Spleen (tissue), 11 donors: ENCODE measurements at regions not wholly inside any gene's neighbourhood (a gene's known extent, or its start where the extent isn't known, plus 50 kb on each side); places are given as distances from the start of the nearest gene placed in this dataset.

Experiments
- DNase-seq: peaks from one replicate; pipeline ENCODE4 v3.0.0-alpha.2; 2020
- H3K27ac ChIP-seq, 8 donors: fragments of 200-600 bp; sonication (generic) in 7 of 8; 1 replicate in 4 of 8; 2 replicates in 4 of 8; pipeline versions ENCODE4 v1.5.0 to v1.8.0; 2016 to 2021; ENCODE audit warnings: inconsistent platforms in 4 of 8, mild to moderate bottlenecking in 4 of 8, moderate library complexity in 1 of 8
- H3K27me3 ChIP-seq, 7 donors: fragments of 200-600 bp; sonication (generic) in 6 of 7; replicated peaks in 1 of 7; 1 replicate in 4 of 7; 2 replicates in 3 of 7; pipeline versions ENCODE4 v1.5.0 to v1.8.0; 2016 to 2021; ENCODE audit warnings: inconsistent platforms in 3 of 7, mild to moderate bottlenecking in 1 of 7
- H3K36me3 ChIP-seq, 6 donors: fragments of 200-600 bp; sonication (generic) in 5 of 6; 1 replicate in 4 of 6; 2 replicates in 2 of 6; pipeline versions ENCODE4 v1.5.0 to v1.8.0; 2016 to 2021; ENCODE audit warnings: inconsistent platforms in 2 of 6
- H3K4me1 ChIP-seq, 6 donors: fragments of 200-600 bp; sonication (generic) in 5 of 6; 1 replicate in 3 of 6; 2 replicates in 3 of 6; pipeline versions ENCODE4 v1.5.0 to v1.8.0; 2016 to 2021; ENCODE audit warnings: inconsistent platforms in 3 of 6
- H3K4me3 ChIP-seq, 8 donors: fragments of 200-600 bp; sonication (generic) in 7 of 8; 1 replicate in 4 of 8; 2 replicates in 4 of 8; pipeline versions ENCODE4 v1.5.0 to v1.8.0; 2016 to 2021; ENCODE audit warnings: inconsistent platforms in 4 of 8, mild to moderate bottlenecking in 4 of 8, moderate library complexity in 2 of 8
- H3K9me3 ChIP-seq, 8 donors: fragments of 200-600 bp; sonication (generic) in 7 of 8; 1 replicate in 4 of 8; 2 replicates in 4 of 8; pipeline versions ENCODE4 v1.5.0 to v1.8.0; 2016 to 2021; ENCODE audit warnings: inconsistent platforms in 4 of 8
- POLR2A ChIP-seq, 3 donors: fragments of 450-650 bp; IDR thresholded peaks; one replicate each; pipeline ENCODE4 v1.5.1; 2017; ENCODE audit warnings: antibody characterized with exemption in 3 of 3, mild to moderate bottlenecking in 1 of 3
- POLR2AphosphoS5 ChIP-seq, 3 donors: sonication (generic); formaldehyde crosslinking; IDR thresholded peaks; one replicate each; pipeline ENCODE4 v1.5.1; 2017; ENCODE audit warnings: antibody characterized with exemption in 3 of 3
- WGBS, 5 donors: extraction: QIAGEN DNeasy Blood & Tissue Kit in 3 of 5; methylation state at CpG; one replicate each; pipeline versions ENCODE4 v1.1.5 to v1.1.7; 2013 to 2018; 5-methylcytosine and 5-hydroxymethylcytosine counted together
- intact Hi-C: fragments of 100-400 bp; cut with DNase I; formaldehyde crosslinking; loops from one replicate; pipeline ENCODE4 v1.15.0; 2023; ENCODE audit warnings: low total_unique reads
- TF ChIP-seq, protein P1 (sequence below), 11 experiments: fragments of 200-600 bp in 7 of 11; fragments of 450-650 bp in 4 of 11; sonication (generic) in 4 of 11; IDR thresholded peaks in 8 of 11; conservative IDR thresholded peaks in 3 of 11; 1 replicate in 7 of 11; 2 replicates in 4 of 11; pipeline versions ENCODE4 v1.4.0 to v1.8.0; 2016 to 2021; ENCODE audit warnings: antibody characterized with exemption in 11 of 11, inconsistent platforms in 4 of 11, mild to moderate bottlenecking in 1 of 11
- donor health status: healthy with polysubstance abuse.
- donor health status: DM: no; HTN: no; CAD: no; lungs with moderate emphysema.
- donor health status: DM: no; HTN: no; CAD: no.
- donor health status: Bipolar disorder and iron deficiency.
- donor health status: healthy.
- donor health status: DM: no; HTN: no; CAD: no.
- donor health status: DM: yes; HTN: yes; CAD: no.

DNA sequence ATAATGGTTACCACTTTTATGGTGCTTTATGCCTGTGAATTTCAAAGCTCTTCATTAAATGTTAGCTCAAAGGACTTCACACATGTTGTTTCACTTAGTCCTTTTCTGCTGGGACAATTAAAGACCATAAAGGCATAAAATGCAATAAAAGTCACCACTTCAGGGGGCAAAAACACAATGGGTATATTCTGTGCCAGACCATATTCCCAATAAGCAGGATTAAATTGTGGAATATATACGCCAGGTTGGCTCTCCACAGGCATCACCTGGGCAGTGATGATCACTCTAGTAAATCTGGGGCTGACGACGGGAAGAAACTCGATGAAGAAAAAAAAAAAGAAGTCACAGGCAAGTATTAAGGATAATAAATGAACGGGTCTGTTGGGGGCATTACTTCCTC is 370.2 kb upstream of the CNTN4 start:
- intact Hi-C loops: no loop called here
- no peaks in the 10 kb centered on the region for H3K36me3 ChIP-seq
- H3K27me3 ChIP-seq: no peaks in the 10 kb centered on the region
- TF ChIP-seq POLR2A (IDR thresholded peaks at IDR 0.05) (no peak), POLR2AphosphoS5 (IDR thresholded peaks at IDR 0.05) (no peak)
- TF ChIP-seq, protein P1, sequence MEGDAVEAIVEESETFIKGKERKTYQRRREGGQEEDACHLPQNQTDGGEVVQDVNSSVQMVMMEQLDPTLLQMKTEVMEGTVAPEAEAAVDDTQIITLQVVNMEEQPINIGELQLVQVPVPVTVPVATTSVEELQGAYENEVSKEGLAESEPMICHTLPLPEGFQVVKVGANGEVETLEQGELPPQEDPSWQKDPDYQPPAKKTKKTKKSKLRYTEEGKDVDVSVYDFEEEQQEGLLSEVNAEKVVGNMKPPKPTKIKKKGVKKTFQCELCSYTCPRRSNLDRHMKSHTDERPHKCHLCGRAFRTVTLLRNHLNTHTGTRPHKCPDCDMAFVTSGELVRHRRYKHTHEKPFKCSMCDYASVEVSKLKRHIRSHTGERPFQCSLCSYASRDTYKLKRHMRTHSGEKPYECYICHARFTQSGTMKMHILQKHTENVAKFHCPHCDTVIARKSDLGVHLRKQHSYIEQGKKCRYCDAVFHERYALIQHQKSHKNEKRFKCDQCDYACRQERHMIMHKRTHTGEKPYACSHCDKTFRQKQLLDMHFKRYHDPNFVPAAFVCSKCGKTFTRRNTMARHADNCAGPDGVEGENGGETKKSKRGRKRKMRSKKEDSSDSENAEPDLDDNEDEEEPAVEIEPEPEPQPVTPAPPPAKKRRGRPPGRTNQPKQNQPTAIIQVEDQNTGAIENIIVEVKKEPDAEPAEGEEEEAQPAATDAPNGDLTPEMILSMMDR (IDR thresholded peaks at IDR 0.05 in 8 of 11, conservative IDR thresholded peaks at IDR 0.05 in 3 of 11): no peak
- no peak for DNase-seq
- H3K9me3 ChIP-seq: peaks cover 0 to 8% (median 0%) of the 10 kb centered on the region in 8 donors
- no peak overlapping the region for H3K27ac ChIP-seq
- H3K4me1 ChIP-seq: no peaks in the 10 kb centered on the region
- WGBS, 5 donors: 79 to 86% (median 83%) methylated on average over 5 of the region's 5 CpGs
- no peak overlapping the region for H3K4me3 ChIP-seq

DNA sequence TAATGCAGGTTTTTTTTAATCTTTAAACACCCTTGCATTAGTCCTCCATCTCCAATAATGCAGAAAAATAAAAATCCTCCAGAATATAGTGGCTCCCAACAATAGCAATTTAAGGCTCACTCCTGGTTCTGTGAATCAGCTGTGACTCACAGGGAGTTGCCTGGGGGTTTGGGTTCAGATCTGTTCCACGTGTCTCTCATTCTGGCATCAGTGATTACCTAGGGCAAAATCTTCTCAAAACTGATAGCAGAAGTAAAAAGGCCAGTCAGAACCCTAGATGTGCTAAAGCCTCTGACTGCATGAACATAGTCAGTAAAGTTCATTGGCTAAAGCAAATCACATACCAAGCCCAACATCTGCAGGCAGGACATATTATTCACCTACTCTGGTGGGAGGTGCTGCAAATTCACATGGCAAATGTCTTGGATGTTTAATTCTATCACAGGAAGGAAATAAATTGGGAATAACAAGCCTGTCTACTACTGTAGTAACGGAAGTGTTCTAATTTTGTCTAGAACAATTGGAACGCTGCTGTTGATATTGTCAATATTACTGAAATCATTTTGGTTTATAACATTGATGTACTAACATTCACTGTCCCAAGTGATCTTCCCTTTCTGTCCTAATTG is 364.1 kb upstream of the CNTN4 start:
- no peak overlapping the region for H3K4me3 ChIP-seq
- H3K36me3 ChIP-seq: no peaks in the 10 kb centered on the region
- no peaks in the 10 kb centered on the region for H3K4me1 ChIP-seq
- peaks cover 0 to 18% (median 9%) of the 10 kb centered on the region in 8 donors for H3K9me3 ChIP-seq
- DNase-seq: no peak
- no peak overlapping the region for H3K27ac ChIP-seq
- TF ChIP-seq POLR2A (IDR thresholded peaks at IDR 0.05) (no peak), POLR2AphosphoS5 (IDR thresholded peaks at IDR 0.05) (no peak)
- TF ChIP-seq, protein P1 (IDR thresholded peaks at IDR 0.05 in 8 of 11, conservative IDR thresholded peaks at IDR 0.05 in 3 of 11): no peak
- WGBS, 5 donors: 68 to 85% (median 69%) methylated on average over 3 of the region's 3 CpGs
- intact Hi-C loops: no loop called here
- H3K27me3 ChIP-seq: no peaks in the 10 kb centered on the region

DNA sequence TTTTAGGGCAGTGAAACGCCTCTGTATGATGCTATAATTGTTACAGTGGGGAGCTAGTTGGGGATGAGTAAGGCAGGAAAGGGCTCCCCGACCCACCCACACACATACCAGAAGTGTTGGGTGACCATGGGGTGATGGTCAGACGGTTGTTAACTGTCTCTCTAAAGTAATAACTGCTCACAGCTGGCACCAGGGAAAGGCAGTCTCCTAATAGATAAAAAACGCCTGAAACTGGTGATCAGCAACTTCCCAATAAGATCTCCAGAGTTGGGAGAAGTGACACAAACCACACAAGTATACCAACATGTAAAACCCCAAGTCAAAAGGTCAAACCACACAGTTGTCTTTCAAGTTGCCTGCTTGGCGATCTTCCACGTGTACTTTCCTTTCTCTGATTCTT is 346.5 kb upstream of the CNTN4 start:
- H3K27me3 ChIP-seq: no peaks in the 10 kb centered on the region
- H3K27ac ChIP-seq: no peak overlapping the region
- H3K9me3 ChIP-seq: peaks cover 0 to 39% (median 25%) of the 10 kb centered on the region in 8 donors
- intact Hi-C loops: no loop called here
- DNase-seq: no peak
- TF ChIP-seq POLR2AphosphoS5 (IDR thresholded peaks at IDR 0.05) (no peak), POLR2A (IDR thresholded peaks at IDR 0.05) (no peak)
- TF ChIP-seq, protein P1 (IDR thresholded peaks at IDR 0.05 in 8 of 11, conservative IDR thresholded peaks at IDR 0.05 in 3 of 11): no peak
- H3K36me3 ChIP-seq: no peaks in the 10 kb centered on the region
- WGBS, 5 donors: 62 to 77% (median 65%) methylated on average over 6 of the region's 6 CpGs
- H3K4me1 ChIP-seq: no peaks in the 10 kb centered on the region
- H3K4me3 ChIP-seq: no peak overlapping the region

DNA sequence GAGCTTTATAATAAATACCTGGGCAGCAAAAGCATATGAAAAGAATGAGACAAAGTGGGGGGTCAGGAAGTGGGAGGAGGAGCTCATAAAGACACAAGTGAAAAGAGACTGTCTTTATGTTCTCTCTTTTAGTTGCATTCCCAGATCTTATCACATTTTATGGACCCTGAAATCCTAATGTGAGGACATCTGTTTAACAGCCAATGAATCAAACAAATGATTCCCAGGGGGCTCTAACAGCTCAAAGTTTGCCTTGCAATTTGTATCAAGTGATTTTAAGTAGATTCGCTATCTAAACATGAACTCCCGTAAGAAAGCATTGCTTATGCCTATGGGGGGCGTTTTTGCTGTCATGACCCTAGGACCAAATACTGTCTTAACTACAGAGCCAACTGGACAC is 332.3 kb upstream of the CNTN4 start:
- Histone ChIP-seq H3K27me3 (no peaks in the 10 kb centered on the region), H3K4me1 (no peaks in the 10 kb centered on the region), H3K9me3 (peaks cover 0 to 12% (median 1%) of the 10 kb centered on the region in 8 donors), H3K36me3 (no peaks in the 10 kb centered on the region), H3K27ac (no peak overlapping the region), H3K4me3 (no peak overlapping the region)
- 76 to 84% (median 79%) methylated on average over 3 of the region's 3 CpGs for WGBS, 5 donors
- no peak for DNase-seq
- intact Hi-C loops: no loop called here
- TF ChIP-seq POLR2A (IDR thresholded peaks at IDR 0.05) (no peak), POLR2AphosphoS5 (IDR thresholded peaks at IDR 0.05) (no peak)
- TF ChIP-seq, protein P1 (IDR thresholded peaks at IDR 0.05 in 8 of 11, conservative IDR thresholded peaks at IDR 0.05 in 3 of 11): no peak
